HepG2 (cell line): ENCODE measurements at regions not wholly inside any gene's neighbourhood (a gene's known extent, or its start where the extent isn't known, plus 50 kb on each side); places are given as distances from the start of the nearest gene placed in this dataset.

Source experiments
- ATAC-seq: fragments of 200-7000 bp; cut with Tn5 transposase; 3 replicates; pipeline ENCODE4 v1.9.1; 2020; ENCODE audit warnings: mild to moderate bottlenecking, moderate library complexity
- BruUV-seq: library from RNA; stranded (reverse); fragments of 400-500 nt; replicated peaks from 2 replicates; lab custom pipeline; 2021; lab: Mats Ljungman, UMichigan
- CTCF ChIA-PET: fragments of 300-600 bp; formaldehyde crosslinking; extraction: SDS; loops from one replicate; lab custom pipeline; 2021; ENCODE audit warnings: low total read pairs, inconsistent platforms, low intra/inter-chr PET ratio; lab: Yijun Ruan, JAX
- POLR2A ChIA-PET: fragments of 350-600 bp; sonication (Branson Sonifier 250); formaldehyde crosslinking; loops from one replicate; lab custom pipeline; 2020; ENCODE audit warnings: antibody characterized with exemption, inconsistent platforms; lab: Yijun Ruan, JAX
- DNase-seq: peaks from one replicate; pipeline ENCODE4 v3.0.0-alpha.2; 2015; ENCODE audit warnings: low spot score
- FAIRE-seq: peaks from 3 replicates; lab custom pipeline; 2011; peaks lifted over from hg19 to GRCh38; lab: Jason Lieb, UNC
- H2AFZ ChIP-seq: one replicate; pipeline ENCODE4 v1.6.1; 2011; ENCODE audit warnings: low read length, inconsistent platforms
- H3K27ac ChIP-seq: fragments of 300-600 bp; 3 replicates; pipeline ENCODE4 v1.8.0; 2011; ENCODE audit warnings: mixed run types, mild to moderate bottlenecking, mixed read lengths, low read length, inconsistent platforms; ENCODE audit not compliant: insufficient read depth; ENCODE audit errors: extremely low read length
- H3K27me3 ChIP-seq, 2 experiments: fragments of 200-600 bp in 1 of 2; 2 replicates in 1 of 2; 3 replicates in 1 of 2; pipeline versions ENCODE4 v1.6.0 to v1.8.0; 2011; ENCODE audit warnings: low read length in 2 of 2, mild to moderate bottlenecking in 2 of 2, moderate library complexity in 2 of 2, inconsistent platforms in 1 of 2; ENCODE audit not compliant: insufficient read depth in 2 of 2, control insufficient read depth in 1 of 2
- H3K36me3 ChIP-seq, 2 experiments: fragments of 200-600 bp in 1 of 2; replicated peaks in 1 of 2; 2 replicates in 1 of 2; 3 replicates in 1 of 2; pipeline versions ENCODE4 v1.5.1 to v1.8.0; 2011; ENCODE audit warnings: low read length in 2 of 2, inconsistent platforms in 1 of 2; ENCODE audit not compliant: insufficient read depth in 2 of 2, control insufficient read depth in 1 of 2
- H3K4me1 ChIP-seq: 2 replicates; pipeline ENCODE4 v1.5.1; 2012; ENCODE audit warnings: low read length, inconsistent platforms; ENCODE audit not compliant: insufficient read depth
- H3K4me2 ChIP-seq: 2 replicates; pipeline ENCODE4 v1.6.0; 2011; ENCODE audit warnings: low read depth, low read length, inconsistent platforms
- H3K4me3 ChIP-seq, 3 experiments: fragments of 200-600 bp in 1 of 3; sonication (generic), shearing (Covaris generic) in 1 of 3; replicated peaks in 1 of 3; 2 replicates each; pipeline ENCODE4 v1.5.1; 2011 to 2016; ENCODE audit warnings: low read length in 3 of 3, inconsistent platforms in 2 of 3, low read depth in 2 of 3, mild to moderate bottlenecking in 2 of 3, control low read depth in 1 of 3, mixed read lengths in 1 of 3; ENCODE audit not compliant: insufficient read depth in 1 of 3
- H3K79me2 ChIP-seq: one replicate; pipeline ENCODE4 v1.6.1; 2011; ENCODE audit warnings: low read length, inconsistent platforms; ENCODE audit not compliant: insufficient read depth
- H3K9ac ChIP-seq: 2 replicates; pipeline ENCODE4 v1.6.0; 2011; ENCODE audit warnings: mild to moderate bottlenecking, low read depth, low read length, inconsistent platforms; ENCODE audit not compliant: insufficient read depth
- H3K9me3 ChIP-seq: 2 replicates; pipeline ENCODE4 v1.5.1; 2012; ENCODE audit warnings: mild to moderate bottlenecking, low read length
- H4K20me1 ChIP-seq: 2 replicates; pipeline ENCODE4 v1.6.0; 2011; ENCODE audit warnings: inconsistent platforms, mild to moderate bottlenecking, low read length, moderate library complexity; ENCODE audit not compliant: insufficient read depth
- CCAR2 ChIP-seq: fragments of 200-400 bp; formaldehyde crosslinking; optimal IDR thresholded peaks from 2 replicates; pipeline ENCODE3; 2018; ENCODE audit warnings: low read depth, mild to moderate bottlenecking, low read length, moderate library complexity
- GABPA ChIP-seq, 2 experiments: IDR thresholded peaks; 2 replicates each; pipeline ENCODE4 v1.6.1; 2011 to 2016; ENCODE audit warnings: low read depth in 2 of 2, low read length in 1 of 2, missing biosample characterization in 1 of 2, missing genetic modification characterization in 1 of 2
- HES4 ChIP-seq: sonication (generic); formaldehyde crosslinking; IDR thresholded peaks from 2 replicates; pipeline ENCODE4 v1.9.0; 2021; ENCODE audit warnings: mild to moderate bottlenecking, missing genetic modification reagents, borderline replicate concordance
- ZBTB26 ChIP-seq: IDR thresholded peaks from 2 replicates; pipeline ENCODE4 v1.6.1; 2016; ENCODE audit warnings: missing compliant biosample characterization, missing genetic modification reagents, borderline replicate concordance
- ZNF180 ChIP-seq: sonication (generic); formaldehyde crosslinking; IDR thresholded peaks from 2 replicates; pipeline ENCODE4 v1.4.0; 2020; ENCODE audit warnings: low read depth, missing genetic modification reagents, borderline replicate concordance
- ZNF382 ChIP-seq: sonication (generic); formaldehyde crosslinking; IDR thresholded peaks from 2 replicates; pipeline ENCODE4 v1.5.0; 2020; ENCODE audit warnings: missing genetic modification reagents, mild to moderate bottlenecking, borderline replicate concordance
- ZNF468 ChIP-seq: sonication (generic); formaldehyde crosslinking; IDR thresholded peaks from 2 replicates; pipeline ENCODE4 v1.8.0; 2022; ENCODE audit warnings: mild to moderate bottlenecking, moderate library complexity, missing genetic modification reagents
- WGBS: methylation state at CpG from one replicate; pipeline ENCODE4 v1.1.6; 2017; ENCODE audit warnings: low lambda C conversion rate; 5-methylcytosine and 5-hydroxymethylcytosine counted together
- in situ Hi-C: cut with HindIII; loops from 2 replicates; pipeline ENCODE4 v1.10.0; 2017; ENCODE audit warnings: low pct_unique_long_range_greater_than_20kb; ENCODE audit not compliant: extremely low pct_ligation_motif_present
- intact Hi-C: fragments of 100-400 bp; cut with micrococcal nuclease; formaldehyde crosslinking; loops from one replicate; pipeline ENCODE4 v1.10.0; 2022; ENCODE audit not compliant: unreplicated experiment

GRCh38 chr4:44535981-44536380, 87.4 kb upstream of the KCTD8 start (continued):
- TF ChIP-seq GABPA (IDR thresholded peaks at IDR 0.05; ENCODE audit: low read depth, low read length) (no peak), GABPA (CRISPR knock-in tag; IDR thresholded peaks at IDR 0.05; ENCODE audit: low read depth) (no peak)

DNA sequence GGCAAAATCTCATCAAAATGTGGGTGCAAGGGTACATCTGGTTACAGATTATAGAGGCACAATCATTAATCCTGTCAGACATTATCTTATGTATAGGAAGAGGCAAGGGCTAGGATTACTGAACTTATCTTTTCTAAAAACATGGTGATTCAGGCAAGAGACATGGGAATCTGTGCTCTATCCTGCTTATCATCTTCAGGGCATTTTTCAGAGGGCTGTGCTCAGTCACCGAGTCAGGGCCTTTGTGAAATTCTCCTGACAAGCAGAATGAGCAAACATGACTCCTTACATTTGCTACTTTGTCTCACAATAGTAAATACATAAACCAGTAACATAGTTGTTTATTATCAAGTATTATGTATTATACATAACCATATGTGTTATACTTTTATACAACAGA, 84.2 kb upstream of the KCTD8 start:
- no peak overlapping the region for H3K4me3 ChIP-seq
- no peaks in the 10 kb centered on the region for H3K79me2 ChIP-seq
- intact Hi-C loops = no loop called here
- H3K4me2 ChIP-seq = no peak overlapping the region
- H3K27ac ChIP-seq = no peak overlapping the region
- ATAC-seq (no peak), FAIRE-seq (no peak), DNase-seq (no peak)
- in situ Hi-C loops = no loop called here
- no peaks in the 10 kb centered on the region for H3K9me3 ChIP-seq
- no TSS peak for BruUV-seq
- no peaks in the 10 kb centered on the region for H4K20me1 ChIP-seq
- TF ChIP-seq ZNF468 (CRISPR knock-in tag) = no peak
- no peak for TF ChIP-seq ZNF180 (CRISPR knock-in tag)
- no peak for TF ChIP-seq ZBTB26 (CRISPR knock-in tag)
- TF ChIP-seq ZNF382 = no peak
- TF ChIP-seq HES4 = no peak
- TF ChIP-seq CCAR2 = no peak
- no peak overlapping the region for H3K9ac ChIP-seq
- WGBS = 0% methylated on average over 1 of the region's 1 CpG
- no peak overlapping the region for H2AFZ ChIP-seq
- ChIA-PET CTCF (no interaction called here), POLR2A (no interaction called here)
- H3K27me3 ChIP-seq = no peaks in the 10 kb centered on the region
- H3K4me1 ChIP-seq = no peaks in the 10 kb centered on the region
- no peaks in the 10 kb centered on the region for H3K36me3 ChIP-seq
